GM18520 (cell line): ENCODE measurements at regions not wholly inside any gene's neighbourhood (a gene's known extent, or its start where the extent isn't known, plus 50 kb on each side); places are given as distances from the start of the nearest gene placed in this dataset.

ENCODE experiments used
- ATAC-seq: cut with Tn5 transposase; IDR thresholded peaks from one replicate; pipeline ENCODE4 v1.9.1; 2021; ENCODE audit not compliant: unreplicated experiment

GRCh38 chr4:140809676-140810075 is 53.5 kb upstream of the TBC1D9 start:
- no peak for ATAC-seq

DNA sequence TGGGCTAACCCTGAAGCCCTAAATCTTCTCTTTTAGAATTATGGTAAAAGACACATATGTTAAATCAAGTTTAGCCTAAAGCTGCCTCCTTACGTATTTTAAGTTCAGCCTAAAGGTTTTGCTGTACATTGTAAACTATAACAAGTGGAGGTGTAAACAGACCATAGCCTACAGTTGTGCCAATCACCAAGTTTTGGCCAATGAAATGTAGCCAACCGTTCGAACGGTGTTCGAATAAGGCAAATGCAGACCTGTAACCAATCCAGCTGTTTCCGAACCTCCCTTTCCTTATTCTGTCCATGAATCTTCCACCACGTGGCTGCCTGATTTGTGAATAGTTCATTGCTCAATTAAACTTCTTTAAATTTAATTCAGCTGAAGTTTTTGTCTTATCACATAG is 52.1 kb upstream of the TBC1D9 start:
- no peak for ATAC-seq

- ATAC-seq = peak; percentile 85
Observed at GRCh38 chr4:140807491-140808252, 51.5 kb upstream of the TBC1D9 start.

DNA sequence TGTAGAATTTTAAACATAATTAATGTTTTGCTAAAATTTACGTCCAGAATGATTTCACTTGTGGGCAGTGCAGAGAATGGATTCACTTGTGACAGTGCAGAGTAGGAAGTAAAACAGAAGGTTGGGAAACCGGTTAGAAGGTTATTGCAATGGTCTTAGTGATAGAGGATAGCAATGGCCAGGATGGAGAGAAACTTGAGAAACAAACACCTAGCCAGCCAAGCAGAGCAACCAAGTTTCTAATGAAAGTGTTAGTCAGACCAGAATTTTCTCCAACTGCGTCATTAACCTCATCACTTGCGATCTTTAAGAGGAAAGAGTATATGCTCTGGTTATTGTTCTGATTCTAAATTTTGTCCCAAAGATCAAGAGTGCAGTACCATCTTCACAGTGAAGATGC is 50.0 kb upstream of the TBC1D9 start:
- no peak for ATAC-seq
